ENCODE measurements at regions not wholly inside any gene's neighbourhood (a gene's known extent, or its start where the extent isn't known, plus 50 kb on each side); places are given as distances from the start of the nearest gene placed in this dataset.

GRCh38 chr2:67600946-67601345 is 203.8 kb downstream of the ETAA1 start:
- TF ChIP-seq GLIS3 (CRISPR knock-in tag; IDR thresholded peaks at IDR 0.05) (no peak), RARB (CRISPR knock-in tag; IDR thresholded peaks at IDR 0.05) (no peak), ZFP3 (CRISPR knock-in tag; IDR thresholded peaks at IDR 0.05) (no peak), PATZ1 (CRISPR knock-in tag; IDR thresholded peaks at IDR 0.05; ENCODE audit: borderline replicate concordance) (no peak), PPARA (CRISPR knock-in tag; IDR thresholded peaks at IDR 0.05; ENCODE audit: borderline replicate concordance) (no peak), CREB5 (CRISPR knock-in tag; IDR thresholded peaks at IDR 0.05; ENCODE audit: low read depth) (no peak), POU6F1 (CRISPR knock-in tag; IDR thresholded peaks at IDR 0.05; ENCODE audit: borderline replicate concordance, low read depth) (no peak), ZFP30 (CRISPR knock-in tag; IDR thresholded peaks at IDR 0.05) (no peak), CSRNP3 (CRISPR knock-in tag; IDR thresholded peaks at IDR 0.05) (no peak)
